GM21723 (cell line): ENCODE measurements at regions not wholly inside any gene's neighbourhood (a gene's known extent, or its start where the extent isn't known, plus 50 kb on each side); places are given as distances from the start of the nearest gene placed in this dataset.
"Not testable (repeated sequence)": the region's sequence is repeated elsewhere in the genome, so short reads cannot be mapped to it uniquely, and the experiment has no call there.

ENCODE experiments used
- ATAC-seq: cut with Tn5 transposase; IDR thresholded peaks from one replicate; pipeline ENCODE4 v1.9.1; 2021; ENCODE audit warnings: mild to moderate bottlenecking, moderate library complexity; ENCODE audit not compliant: unreplicated experiment

- ATAC-seq, result no peak
Measured at GRCh38 chr14:83713732-83714131, 1816.2 kb upstream of the FLRT2 start.

DNA sequence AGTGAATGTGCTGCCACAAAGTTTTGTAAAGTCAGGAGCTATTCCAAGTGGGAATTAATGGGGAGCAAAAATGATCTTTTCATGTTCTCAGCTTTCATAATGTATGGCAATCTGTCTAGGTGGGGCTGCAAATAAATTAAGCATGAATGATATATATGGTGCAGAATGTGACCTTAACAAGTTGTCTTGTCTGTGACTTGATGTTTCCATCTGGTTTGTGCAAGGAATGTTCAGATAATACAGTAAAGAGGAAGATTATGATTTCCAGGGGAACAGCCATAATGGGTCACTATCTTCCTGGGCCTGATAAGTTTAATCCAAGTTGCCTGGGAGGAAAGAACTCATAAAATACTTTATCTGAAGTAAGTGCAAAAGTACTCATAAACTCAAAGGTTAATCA, 1815.8 kb upstream of the FLRT2 start:
- no peak for ATAC-seq

- ATAC-seq, result not testable (repeated sequence)
Measured at GRCh38 chr14:83719435-83719834, 1810.5 kb upstream of the FLRT2 start.

- ATAC-seq, result no peak
Measured at GRCh38 chr14:83733670-83734069, 1796.3 kb upstream of the FLRT2 start.

DNA sequence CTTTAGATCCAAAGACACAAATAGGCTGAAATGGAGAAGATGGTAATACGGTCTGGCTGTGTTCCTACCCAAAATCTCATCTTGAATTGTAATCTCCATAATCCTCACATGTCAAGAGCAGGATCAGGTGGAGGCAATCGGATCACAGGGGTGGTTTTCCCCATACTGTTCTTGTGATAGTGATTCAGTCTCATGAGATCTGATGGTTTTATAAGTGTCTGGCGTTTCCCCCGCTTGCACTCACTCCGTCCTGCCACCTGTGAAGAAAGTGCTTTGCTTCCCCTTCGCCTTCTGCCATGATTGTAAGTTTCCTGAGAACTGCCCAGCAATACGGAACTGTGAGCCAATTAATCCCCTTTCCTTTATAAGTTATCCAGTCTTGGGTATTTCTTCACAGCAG, 1795.5 kb upstream of the FLRT2 start:
- ATAC-seq, result no peak

GRCh38 chr14:83741269-83741668, 1788.7 kb upstream of the FLRT2 start:
- ATAC-seq, result no peak

DNA sequence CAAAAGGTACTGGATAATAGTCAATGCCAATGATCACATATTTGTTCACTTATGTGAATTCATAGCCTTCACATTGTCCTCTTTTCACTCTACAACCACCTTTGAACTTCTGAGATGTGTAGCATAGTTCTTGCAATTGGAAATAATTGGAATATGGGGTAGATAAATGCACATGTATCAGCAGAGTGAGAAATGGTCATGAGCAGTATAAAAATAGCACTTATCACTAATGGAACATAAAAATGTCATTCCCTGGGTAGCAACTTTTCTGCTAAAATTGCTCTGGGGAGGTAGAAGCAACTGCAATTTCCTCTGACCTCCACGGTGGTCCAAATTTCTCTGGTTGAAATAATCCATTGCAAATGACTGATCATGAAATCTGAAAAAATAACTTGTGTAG, 1785.7 kb upstream of the FLRT2 start:
- no peak for ATAC-seq

DNA sequence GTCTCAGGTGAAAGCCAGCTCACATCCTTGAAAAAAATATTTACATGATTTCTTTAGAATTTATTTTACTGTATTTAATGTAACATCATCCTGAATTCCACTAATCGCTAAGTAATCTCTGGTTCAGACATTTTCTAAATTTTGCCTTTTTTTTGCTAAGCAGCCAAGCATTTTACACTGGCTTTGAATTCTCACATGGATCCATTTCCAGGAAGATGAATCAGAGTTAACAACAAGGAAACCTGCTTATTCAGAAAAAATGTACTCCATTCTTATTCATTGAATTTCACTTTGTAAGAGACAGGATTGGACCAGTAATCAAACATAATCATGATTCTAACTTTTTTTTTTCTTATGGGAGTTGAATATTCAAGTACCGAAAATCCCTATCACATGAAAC, 1785.1 kb upstream of the FLRT2 start:
- no peak for ATAC-seq

DNA sequence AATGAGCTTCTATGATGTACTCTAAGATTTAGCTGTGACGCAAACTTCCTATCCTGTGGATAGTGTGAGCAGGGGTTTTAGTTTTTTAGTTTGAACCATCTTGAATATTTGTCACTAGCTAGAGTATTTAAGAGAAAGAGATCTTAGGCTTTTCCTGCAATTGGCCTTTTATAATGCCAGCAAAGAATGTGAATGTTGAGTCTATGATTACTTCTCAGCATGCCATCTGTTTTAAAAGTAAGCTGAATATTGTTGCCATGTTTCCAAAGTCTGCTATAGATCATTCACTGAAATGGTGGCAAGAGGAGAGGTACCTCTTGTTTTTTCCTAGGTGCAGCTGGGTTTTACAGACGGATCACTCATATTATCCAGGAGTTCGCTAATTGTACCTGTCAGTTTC, 1783.6 kb upstream of the FLRT2 start:
- ATAC-seq, result no peak

- ATAC-seq, result no peak
Measured at GRCh38 chr14:83757916-83758315, 1772.0 kb upstream of the FLRT2 start.

DNA sequence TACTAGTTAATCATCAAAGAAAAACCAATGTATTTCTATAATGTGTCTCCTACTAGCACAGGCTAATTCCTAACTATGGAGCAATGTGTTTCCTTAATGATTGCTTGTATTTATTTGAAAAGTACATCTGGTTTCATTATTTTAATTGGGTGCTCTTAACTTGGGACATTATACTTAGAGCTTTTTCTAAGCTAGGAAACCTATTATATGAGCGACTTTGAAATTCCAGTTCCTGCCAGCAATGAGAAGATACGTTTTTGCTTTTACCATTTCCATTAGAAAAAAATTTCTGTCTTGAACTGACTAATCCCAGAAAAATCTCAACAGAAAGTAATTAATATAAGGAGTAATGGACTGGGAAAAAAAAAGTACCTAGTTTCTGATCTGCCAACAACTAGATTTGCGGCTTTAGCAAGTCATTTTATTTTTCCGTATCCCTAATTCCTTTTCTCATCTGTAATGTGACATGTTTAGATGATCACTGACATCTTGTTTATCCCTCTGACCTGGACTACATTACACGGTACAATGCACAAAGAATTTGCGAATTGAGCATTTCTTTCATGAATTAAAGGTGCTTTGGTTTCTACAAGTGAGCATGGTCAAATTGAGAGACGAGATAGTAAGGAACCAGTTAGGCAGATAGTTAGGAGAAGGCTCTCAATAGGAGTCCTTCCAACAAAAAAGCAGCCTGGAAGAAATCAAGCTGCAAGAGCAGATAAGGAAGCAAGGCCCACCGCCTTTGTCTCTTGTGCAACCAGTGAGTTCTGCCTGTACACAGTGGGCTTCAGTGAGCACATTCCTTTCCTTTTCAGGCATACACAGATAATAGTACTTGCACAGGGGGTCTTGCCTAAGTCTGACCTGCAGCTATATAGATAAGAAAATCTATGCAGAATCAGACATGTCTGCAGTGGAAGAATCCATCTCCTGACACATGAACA, 1765.0 kb upstream of the FLRT2 start:
- ATAC-seq, result no peak

DNA sequence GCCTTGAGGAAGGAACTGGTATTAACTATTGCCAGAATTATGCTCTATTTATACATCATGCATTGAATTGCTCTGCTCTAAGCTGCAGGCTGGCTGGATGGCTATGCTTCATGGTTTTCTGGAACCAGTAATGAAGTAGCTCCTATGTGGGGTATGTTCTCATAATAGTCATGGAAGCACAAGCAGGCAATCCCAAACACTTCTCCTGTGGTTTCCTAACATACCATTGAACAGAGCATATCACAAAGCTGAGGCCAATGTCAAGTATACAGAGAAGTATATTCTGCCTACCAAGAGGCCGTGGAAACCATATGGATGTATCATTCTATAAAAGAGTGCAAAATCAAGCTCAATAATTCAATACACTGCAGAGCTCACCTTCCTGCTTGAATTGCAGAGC, 1752.4 kb upstream of the FLRT2 start:
- ATAC-seq, result no peak

GRCh38 chr14:83779266-83779665, 1750.7 kb upstream of the FLRT2 start:
- ATAC-seq, result no peak

DNA sequence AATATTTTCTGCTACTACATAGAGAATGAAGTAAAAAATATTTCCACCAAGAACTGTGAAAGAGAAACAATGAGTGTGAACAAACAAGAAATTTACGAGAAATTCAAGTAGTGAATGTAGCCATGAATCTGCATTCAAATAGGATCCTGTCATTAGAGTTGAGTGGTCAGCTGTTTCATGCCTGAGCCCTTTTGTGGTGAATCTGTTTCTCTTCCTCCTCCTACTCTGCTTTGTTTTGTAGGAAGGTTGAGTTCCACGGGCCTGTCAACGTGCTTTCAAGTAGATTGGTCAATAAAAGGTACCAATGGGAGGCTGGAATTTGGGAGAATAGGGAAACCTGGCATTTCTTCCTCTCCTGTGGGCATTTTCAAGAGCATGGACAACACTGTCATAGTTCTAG, 1749.6 kb upstream of the FLRT2 start:
- ATAC-seq, result no peak

GRCh38 chr14:83798421-83798820, 1731.5 kb upstream of the FLRT2 start:
- ATAC-seq, result no peak

DNA sequence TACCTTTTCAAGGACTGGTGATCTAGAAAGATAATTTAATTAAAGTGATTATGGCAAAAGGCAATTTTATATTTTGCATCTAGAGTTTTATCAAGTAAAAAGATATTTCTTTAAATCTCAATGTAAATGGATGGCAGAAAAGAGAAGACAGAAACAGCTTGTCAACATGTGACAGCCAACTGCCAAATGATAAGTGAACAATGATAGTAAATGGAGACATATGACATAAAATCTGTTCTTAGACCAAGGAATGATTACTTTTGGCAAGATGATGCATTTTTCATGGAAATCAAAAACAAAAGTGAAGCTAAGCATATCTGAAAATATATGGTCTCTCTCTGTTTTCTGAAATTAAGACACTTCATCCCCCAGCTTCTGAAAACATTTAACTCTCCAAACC, 1730.7 kb upstream of the FLRT2 start:
- ATAC-seq, result no peak

DNA sequence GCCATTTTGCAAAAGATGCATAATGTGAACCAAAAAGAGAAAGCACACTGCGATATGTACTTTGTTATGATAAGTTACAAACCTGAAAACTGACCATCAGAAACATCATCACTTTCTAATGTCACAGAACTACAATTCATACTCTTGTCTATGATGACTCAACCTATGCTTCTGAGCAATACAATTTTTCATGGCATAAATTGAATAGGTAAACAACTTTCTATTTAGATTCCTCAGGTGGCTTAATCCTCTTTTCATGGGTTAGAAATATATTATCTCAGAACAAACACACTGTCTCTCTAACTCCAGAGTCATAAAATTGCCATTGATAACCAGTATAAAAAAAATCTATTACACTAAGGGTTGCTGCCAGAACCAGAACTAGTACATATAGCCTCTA, 1715.0 kb upstream of the FLRT2 start:
- no peak for ATAC-seq

DNA sequence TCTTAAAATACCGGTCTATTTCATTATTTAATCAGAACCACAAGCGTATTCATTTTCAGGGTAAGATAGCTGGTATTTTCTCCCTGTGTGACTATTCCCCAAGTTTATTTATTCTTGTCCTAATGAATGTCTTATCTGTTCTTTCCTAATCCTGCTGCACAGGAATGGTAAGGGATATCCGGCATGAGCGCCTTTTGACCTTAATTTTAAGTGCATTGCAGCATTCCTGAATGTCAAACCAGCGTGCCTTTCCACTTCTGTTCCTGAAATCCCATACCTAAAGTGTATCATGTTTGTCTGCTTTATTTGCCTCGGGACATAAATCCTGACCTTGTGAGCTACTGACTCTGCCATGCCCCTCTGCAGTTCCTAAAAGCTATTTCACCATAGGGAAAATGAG, 1713.2 kb upstream of the FLRT2 start:
- no peak for ATAC-seq

DNA sequence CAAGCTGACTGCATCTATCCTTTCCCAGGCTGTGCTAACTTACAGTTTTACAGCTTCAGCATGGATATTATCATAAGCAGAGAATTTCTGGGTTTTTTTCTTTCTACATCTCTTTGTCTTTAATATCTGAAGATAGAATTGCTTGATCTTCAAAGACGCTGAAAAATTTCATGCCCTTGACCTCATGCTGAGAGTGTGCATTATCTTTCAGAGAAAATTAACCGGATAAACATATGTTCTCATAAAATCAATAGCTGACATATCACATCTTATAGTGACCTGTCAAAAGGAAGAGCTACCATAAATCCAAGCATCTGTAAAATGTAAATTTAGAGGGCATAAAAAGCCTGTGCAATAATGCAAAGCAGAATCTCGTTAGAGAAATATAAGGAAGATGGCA, 1704.1 kb upstream of the FLRT2 start:
- ATAC-seq, result no peak

- ATAC-seq, result no peak
Measured at GRCh38 chr14:83826838-83827237, 1703.1 kb upstream of the FLRT2 start.

DNA sequence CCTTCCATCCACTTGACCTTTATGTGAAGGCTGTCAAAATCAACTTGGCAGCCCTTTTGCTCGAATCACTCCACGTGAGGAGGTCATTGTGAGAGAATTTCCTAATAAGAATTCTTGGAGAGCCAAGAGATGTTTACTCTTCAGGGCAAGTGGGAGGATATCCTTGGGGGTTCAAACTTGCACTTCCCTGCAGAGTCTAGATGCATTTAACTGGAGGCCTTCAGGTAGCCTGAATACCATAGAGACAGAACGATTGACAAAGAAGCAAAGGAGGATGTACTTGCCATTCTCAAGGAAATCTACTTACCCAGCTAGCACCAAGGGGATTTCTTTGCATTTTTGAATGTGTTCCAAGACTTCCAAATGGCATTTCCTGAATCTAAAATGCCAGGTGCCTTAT, 1702.6 kb upstream of the FLRT2 start:
- no peak for ATAC-seq

GRCh38 chr14:83828406-83828805, 1701.5 kb upstream of the FLRT2 start:
- no peak for ATAC-seq

DNA sequence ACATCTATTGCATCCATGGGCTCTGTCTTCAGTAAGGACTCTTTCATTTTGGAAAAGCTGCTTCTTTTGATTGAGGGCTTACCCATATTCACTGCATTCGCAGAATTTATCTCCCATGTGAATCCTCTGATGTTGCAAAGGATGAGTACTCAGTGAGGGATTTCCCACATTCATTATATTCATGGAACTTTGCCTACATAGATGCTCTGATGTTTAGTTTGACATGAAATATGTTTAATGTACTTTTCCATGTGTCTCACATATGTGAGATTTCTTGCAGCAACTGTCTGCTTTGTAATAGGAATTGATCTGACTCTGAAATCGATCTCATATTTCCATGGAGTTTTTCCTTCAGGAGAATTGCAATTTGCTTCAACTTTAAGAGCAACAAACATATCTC, 1699.6 kb upstream of the FLRT2 start:
- no peak for ATAC-seq
